GM12872 (cell line): ENCODE measurements at regions not wholly inside any gene's neighbourhood (a gene's known extent, or its start where the extent isn't known, plus 50 kb on each side); places are given as distances from the start of the nearest gene placed in this dataset.

Experiments
- TF ChIP-seq, protein P1 (sequence below): IDR thresholded peaks from 3 replicates; pipeline ENCODE4 v1.5.1; 2011; ENCODE audit warnings: low read depth, mild to moderate bottlenecking, low read length, moderate library complexity; ENCODE audit not compliant: insufficient read depth

DNA sequence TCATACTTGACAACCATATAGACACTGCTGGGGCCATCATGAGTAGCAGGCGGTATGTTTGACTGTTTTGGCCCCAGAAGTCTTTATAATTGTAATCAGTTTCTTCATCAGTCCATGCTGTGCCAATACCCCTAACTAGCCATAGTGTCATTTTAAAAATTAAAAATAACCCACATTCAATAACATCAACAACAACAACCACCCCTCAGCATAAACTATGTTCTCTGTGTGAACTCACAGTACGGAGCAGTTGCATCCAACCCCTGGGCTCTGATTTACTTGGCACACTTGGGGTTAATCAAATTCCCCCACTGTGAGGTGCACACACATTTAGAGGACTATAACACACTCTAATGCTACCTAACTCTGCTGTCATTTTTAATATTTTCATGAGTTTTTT is 553.7 kb downstream of the USP25 start:
- TF ChIP-seq, protein P1, sequence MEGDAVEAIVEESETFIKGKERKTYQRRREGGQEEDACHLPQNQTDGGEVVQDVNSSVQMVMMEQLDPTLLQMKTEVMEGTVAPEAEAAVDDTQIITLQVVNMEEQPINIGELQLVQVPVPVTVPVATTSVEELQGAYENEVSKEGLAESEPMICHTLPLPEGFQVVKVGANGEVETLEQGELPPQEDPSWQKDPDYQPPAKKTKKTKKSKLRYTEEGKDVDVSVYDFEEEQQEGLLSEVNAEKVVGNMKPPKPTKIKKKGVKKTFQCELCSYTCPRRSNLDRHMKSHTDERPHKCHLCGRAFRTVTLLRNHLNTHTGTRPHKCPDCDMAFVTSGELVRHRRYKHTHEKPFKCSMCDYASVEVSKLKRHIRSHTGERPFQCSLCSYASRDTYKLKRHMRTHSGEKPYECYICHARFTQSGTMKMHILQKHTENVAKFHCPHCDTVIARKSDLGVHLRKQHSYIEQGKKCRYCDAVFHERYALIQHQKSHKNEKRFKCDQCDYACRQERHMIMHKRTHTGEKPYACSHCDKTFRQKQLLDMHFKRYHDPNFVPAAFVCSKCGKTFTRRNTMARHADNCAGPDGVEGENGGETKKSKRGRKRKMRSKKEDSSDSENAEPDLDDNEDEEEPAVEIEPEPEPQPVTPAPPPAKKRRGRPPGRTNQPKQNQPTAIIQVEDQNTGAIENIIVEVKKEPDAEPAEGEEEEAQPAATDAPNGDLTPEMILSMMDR, result no peak

DNA sequence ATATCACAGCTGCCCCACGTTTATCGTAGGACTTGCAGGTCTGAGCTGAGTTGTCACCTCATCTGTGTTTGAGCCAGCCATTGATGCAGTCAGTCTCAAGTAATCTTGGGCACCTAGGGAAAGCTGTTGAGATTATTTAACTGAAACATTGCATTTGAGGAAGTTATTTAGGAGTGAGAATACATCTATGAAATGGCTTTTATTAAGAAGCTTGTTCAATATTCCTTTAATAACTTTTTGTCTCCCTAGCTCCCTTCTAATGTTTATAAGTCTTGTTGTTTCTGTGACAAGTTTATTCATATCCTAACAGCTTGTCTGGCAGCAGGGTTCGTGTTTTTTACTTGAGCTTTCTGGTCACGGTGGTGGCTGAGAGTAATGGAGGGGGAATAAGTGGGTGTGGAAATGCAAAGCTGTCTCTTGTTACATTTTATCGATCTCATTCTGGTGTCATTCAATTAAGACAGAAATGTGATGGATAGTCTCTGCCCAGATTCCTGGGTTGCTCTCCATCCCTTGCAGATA is 555.9 kb downstream of the USP25 start:
- TF ChIP-seq, protein P1, result no peak

DNA sequence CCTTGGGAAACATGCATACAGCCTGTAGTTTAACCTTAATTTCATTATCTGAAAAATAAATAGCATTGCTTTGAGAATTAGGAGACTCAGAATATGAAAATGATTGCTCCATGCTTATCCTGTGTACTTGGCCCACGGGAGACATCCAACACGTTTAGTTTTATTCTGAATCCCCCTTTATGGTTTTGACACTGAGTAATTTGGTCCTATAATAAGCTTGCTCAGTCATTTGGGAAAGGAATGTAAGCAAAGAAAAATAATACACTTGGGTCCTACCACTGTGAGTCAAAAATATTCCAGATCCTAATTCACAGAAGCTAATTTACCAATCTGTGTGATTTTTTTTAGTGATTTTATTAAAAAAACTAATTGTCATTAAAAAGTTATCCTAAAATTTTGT is 557.3 kb downstream of the USP25 start:
- TF ChIP-seq, protein P1, result no peak

DNA sequence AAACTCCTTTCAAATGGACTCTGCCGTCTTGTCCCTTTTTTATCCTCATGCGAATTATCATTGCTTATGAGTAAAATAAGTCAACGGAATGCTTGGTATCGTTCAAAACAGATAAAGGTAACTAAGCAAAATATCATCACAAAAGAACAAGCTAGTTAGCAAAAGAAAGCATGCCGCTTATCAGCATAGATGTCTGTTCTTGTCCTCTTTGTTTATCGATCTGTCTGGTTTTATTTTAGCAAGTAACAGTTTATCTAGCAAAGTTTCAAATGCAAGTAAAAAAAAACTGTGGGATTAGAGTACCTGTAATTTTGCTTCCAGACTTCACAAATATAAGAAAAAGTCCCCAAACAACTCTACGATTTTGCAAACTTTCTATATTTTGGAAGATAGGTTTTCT is 561.5 kb downstream of the USP25 start:
- TF ChIP-seq, protein P1, result no peak

DNA sequence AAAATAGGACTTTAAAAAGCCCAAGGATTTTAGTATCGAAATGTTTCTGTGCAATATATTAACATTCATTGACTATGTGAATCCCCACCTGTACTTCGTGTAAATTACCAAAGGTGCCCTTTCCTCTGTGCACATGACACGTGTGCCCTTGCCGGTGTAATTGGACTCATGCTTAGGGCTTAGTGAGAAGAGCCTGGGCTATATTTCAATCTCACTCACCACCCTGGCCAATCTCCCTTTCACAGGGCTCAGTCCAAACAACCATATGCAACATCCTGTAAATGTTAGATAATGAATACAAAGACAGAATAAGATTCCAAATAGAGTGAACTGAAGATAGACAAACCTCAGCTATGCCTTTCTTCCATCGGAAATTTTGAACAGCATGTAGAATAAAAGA is 564.3 kb downstream of the USP25 start:
- TF ChIP-seq, protein P1, result no peak

DNA sequence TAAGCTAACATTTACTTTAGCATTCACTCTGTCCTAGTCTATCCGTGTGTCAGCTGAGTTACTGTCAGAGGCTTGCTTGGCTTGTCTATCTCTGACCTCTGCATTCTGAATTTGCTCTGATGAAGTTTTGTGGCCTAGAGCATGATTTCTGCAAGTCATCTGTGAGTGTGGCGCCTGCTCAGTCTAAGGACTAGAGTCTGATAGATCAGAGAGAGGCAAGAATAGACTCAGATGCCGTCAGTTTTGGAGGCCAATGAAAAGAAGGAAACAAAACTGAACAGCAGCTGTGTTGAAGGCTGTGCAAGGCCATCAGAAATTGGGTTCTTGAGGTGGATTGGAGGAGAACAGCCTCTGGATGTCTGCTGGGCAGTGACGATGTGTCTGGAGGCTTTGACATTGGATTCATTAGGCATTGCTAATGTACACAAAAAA is 573.1 kb downstream of the USP25 start:
- TF ChIP-seq, protein P1, result no peak

- TF ChIP-seq, protein P1, result no peak
These were observed 574.7 kb downstream of the USP25 start for GRCh38 chr21:16304174-16305095.
